Heart left ventricle (tissue), 13 donors: ENCODE measurements at regions not wholly inside any gene's neighbourhood (a gene's known extent, or its start where the extent isn't known, plus 50 kb on each side); places are given as distances from the start of the nearest gene placed in this dataset.

ENCODE experiments used
- CTCF ChIP-seq, 12 donors: fragments of 200-600 bp; sonication (generic) in 4 of 12; IDR thresholded peaks; one replicate each; pipeline versions ENCODE4 v1.5.0 to v1.8.0; 2018 to 2022; ENCODE audit warnings: antibody characterized with exemption in 12 of 12, mild to moderate bottlenecking in 5 of 12
- POLR2A ChIP-seq, 2 donors: fragments of 450-650 bp; IDR thresholded peaks; one replicate each; pipeline ENCODE4 v1.6.1; 2017; ENCODE audit warnings: antibody characterized with exemption in 2 of 2, mild to moderate bottlenecking in 2 of 2, moderate library complexity in 2 of 2
- donor health status: ischemic (EF 13 %, LVEDD 7.1; RV severe dilation, severe dysfunction).
- donor health status: DM: no; HTN: yes; CAD: no.
- donor health status: DM: no; HTN: no; CAD: no.
- donor health status: ischemic (EF 25% LVEDD 6.9; RV normal size, moderate dysfunction).
- donor health status: ischemic (EF 25% LVEDD 5.7; RV mildly dilated, moderate dysfunction).
- donor health status: ischemic (EF 35%, LVEDD 5.7; RV mildly dilated, moderate dysfunction).
- donor health status: nonischemic (EF 11% LVEDD 7.7; RV severe dilation, severe dysfunction).
- donor health status: DM: yes; HTN: yes; CAD: no.
- donor health status: PGD.
- donor health status: ischemic (EF 29% LVEDD 5.4; RV normal size, mild dysfunction).
- donor health status: nonischemic (EF 23%, LVEDD 6.1; RV moderate dilation, normal function).

- TF ChIP-seq CTCF (IDR thresholded peaks at IDR 0.05): no peak
- no peak for TF ChIP-seq POLR2A (IDR thresholded peaks at IDR 0.05)
These were observed 287.8 kb upstream of the FN1 start for GRCh38 chr2:215723631-215724011.
